ENCODE measurements at regions not wholly inside any gene's neighbourhood (a gene's known extent, or its start where the extent isn't known, plus 50 kb on each side); places are given as distances from the start of the nearest gene placed in this dataset.

DNA sequence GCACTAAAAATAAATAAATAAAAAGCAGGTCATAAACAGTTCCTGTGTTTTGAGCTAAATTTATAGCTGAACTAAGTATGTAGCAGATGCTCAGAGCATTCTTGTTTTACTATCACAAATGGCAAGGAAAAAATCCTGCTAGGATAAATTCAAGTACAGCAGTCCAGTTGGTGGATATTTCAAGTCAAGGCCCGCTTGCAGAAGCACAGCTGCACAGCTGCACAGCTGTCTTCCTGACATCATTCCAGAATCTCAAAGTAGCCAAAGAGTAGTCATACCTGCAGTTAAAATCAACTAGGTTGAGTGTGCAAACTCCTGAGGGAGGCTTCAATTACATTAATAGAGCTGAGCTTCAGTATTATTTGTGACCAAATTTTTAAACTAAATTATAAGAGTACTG lies 297.7 kb upstream of the MANEA start:
- Histone ChIP-seq H2BK15ac (ENCODE audit: low read depth, low read length) (no peak overlapping the region), H2AK5ac (ENCODE audit: insufficient read length, low read length) (no peak overlapping the region), H3K9me3 (ENCODE audit: control insufficient read depth, low read depth, low read length) (no peaks in the 10 kb centered on the region), H3K79me2 (ENCODE audit: insufficient read depth, low read length) (no peaks in the 10 kb centered on the region), H2BK5ac (ENCODE audit: insufficient read length, low read length) (no peak overlapping the region), H4K5ac (ENCODE audit: insufficient read length, low read depth, low read length) (no peak overlapping the region), H3K18ac (ENCODE audit: insufficient read length, low read depth, low read length) (no peak overlapping the region), H4K91ac (ENCODE audit: insufficient read length, low read depth, low read length) (no peak overlapping the region), H2BK120ac (ENCODE audit: low read depth, low read length, poor library complexity, severe bottlenecking) (no peak overlapping the region), H3K79me1 (ENCODE audit: insufficient read depth, low read depth, low read length, poor library complexity, severe bottlenecking) (no peaks in the 10 kb centered on the region), H4K8ac (replicated peaks; ENCODE audit: insufficient read length, low read depth, low read length) (no peak overlapping the region), H2BK12ac (ENCODE audit: insufficient read length, low read depth, low read length) (no peak overlapping the region), H3K27ac (ENCODE audit: insufficient read length, low read depth, low read length) (no peak overlapping the region), H3T11ph (ENCODE audit: low read length) (no peak overlapping the region), H3K27me3 (ENCODE audit: insufficient read depth, low read length) (no peaks in the 10 kb centered on the region), H3K4me2 (ENCODE audit: insufficient read depth, insufficient read length, low read length) (no peak overlapping the region), H3K4me1 (ENCODE audit: insufficient read depth, low read length) (no peaks in the 10 kb centered on the region), H3K23me2 (ENCODE audit: insufficient read length, low read depth, low read length, poor library complexity, severe bottlenecking) (no peaks in the 10 kb centered on the region), H3K4ac (ENCODE audit: low read depth, low read length) (no peak overlapping the region), H4K20me1 (ENCODE audit: control insufficient read depth, insufficient read depth, insufficient read length) (no peaks in the 10 kb centered on the region), H2BK20ac (ENCODE audit: low read depth, low read length, poor library complexity, severe bottlenecking) (no peak overlapping the region), H3K14ac (ENCODE audit: insufficient read depth, low read length) (no peak overlapping the region), H3K23ac (ENCODE audit: insufficient read length, low read depth, low read length) (no peak overlapping the region), H3K56ac (ENCODE audit: insufficient read length, low read depth, low read length) (no peak overlapping the region), H2AFZ (ENCODE audit: low read length) (no peak overlapping the region), H3K9ac (ENCODE audit: extremely low read depth, insufficient read length, low read length) (no peak overlapping the region)
- no peak overlapping the region for H3K27ac Mint-ChIP-seq
- no peaks in the 10 kb centered on the region for H3K9me3 Mint-ChIP-seq
- no peaks in the 10 kb centered on the region for H3K27me3 Mint-ChIP-seq (ENCODE audit: low read depth)
- DNase-seq, result no peak
- H3K4me3 Mint-ChIP-seq, result no peak overlapping the region
- no CpG with 5 or more reads among the region's 1 CpG for WGBS (ENCODE audit: extremely low coverage, insufficient read length, low lambda C conversion rate)
- H3K4me1 Mint-ChIP-seq, result no peaks in the 10 kb centered on the region
- H3K36me3 Mint-ChIP-seq (ENCODE audit: insufficient read depth in 1 of 3, low read depth in 3 of 3), result no peaks in the 10 kb centered on the region
- TF ChIP-seq, protein P1, sequence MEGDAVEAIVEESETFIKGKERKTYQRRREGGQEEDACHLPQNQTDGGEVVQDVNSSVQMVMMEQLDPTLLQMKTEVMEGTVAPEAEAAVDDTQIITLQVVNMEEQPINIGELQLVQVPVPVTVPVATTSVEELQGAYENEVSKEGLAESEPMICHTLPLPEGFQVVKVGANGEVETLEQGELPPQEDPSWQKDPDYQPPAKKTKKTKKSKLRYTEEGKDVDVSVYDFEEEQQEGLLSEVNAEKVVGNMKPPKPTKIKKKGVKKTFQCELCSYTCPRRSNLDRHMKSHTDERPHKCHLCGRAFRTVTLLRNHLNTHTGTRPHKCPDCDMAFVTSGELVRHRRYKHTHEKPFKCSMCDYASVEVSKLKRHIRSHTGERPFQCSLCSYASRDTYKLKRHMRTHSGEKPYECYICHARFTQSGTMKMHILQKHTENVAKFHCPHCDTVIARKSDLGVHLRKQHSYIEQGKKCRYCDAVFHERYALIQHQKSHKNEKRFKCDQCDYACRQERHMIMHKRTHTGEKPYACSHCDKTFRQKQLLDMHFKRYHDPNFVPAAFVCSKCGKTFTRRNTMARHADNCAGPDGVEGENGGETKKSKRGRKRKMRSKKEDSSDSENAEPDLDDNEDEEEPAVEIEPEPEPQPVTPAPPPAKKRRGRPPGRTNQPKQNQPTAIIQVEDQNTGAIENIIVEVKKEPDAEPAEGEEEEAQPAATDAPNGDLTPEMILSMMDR (conservative IDR thresholded peaks at IDR 0.05), result no peak

Measured in H9 (cell line).